HCT116 (cell line): ENCODE measurements at regions not wholly inside any gene's neighbourhood (a gene's known extent, or its start where the extent isn't known, plus 50 kb on each side); places are given as distances from the start of the nearest gene placed in this dataset.
"Not testable (repeated sequence)": the region's sequence is repeated elsewhere in the genome, so short reads cannot be mapped to it uniquely, and the experiment has no call there.

Experiments
- CTCF ChIP-seq, 3 experiments: fragments of 200-600 bp in 1 of 3; sonication (generic) in 1 of 3; IDR thresholded peaks in 2 of 3; conservative IDR thresholded peaks in 1 of 3; 2 replicates each; pipeline ENCODE4 v1.5.1; 2012 to 2017; ENCODE audit warnings: low read depth in 2 of 3, low read length in 2 of 3, antibody characterized with exemption in 1 of 3, borderline replicate concordance in 1 of 3, control low read depth in 1 of 3, mild to moderate bottlenecking in 1 of 3, mixed read lengths in 1 of 3, mixed run types in 1 of 3, moderate library complexity in 1 of 3; ENCODE audit not compliant: insufficient read depth in 1 of 3
- EGR1 ChIP-seq: IDR thresholded peaks from 2 replicates; pipeline ENCODE4 v1.6.1; 2012; ENCODE audit warnings: low read depth
- EZH2 ChIP-seq: fragments of 200-600 bp; sonication (generic); IDR thresholded peaks from 2 replicates; pipeline ENCODE4 v1.6.1; 2017; ENCODE audit warnings: antibody characterized with exemption, mixed run types
- MAX ChIP-seq: IDR thresholded peaks from 2 replicates; pipeline ENCODE4 v1.6.1; 2012
- POLR2A ChIP-seq: IDR thresholded peaks from 2 replicates; pipeline ENCODE4 v1.7.0; 2011; ENCODE audit warnings: borderline replicate concordance; ENCODE audit not compliant: insufficient read depth, insufficient read length; ENCODE audit errors: extremely low read depth

- TF ChIP-seq CTCF (IDR thresholded peaks at IDR 0.05 in 2 of 3, conservative IDR thresholded peaks at IDR 0.05 in 1 of 3; ENCODE audit: borderline replicate concordance in 1 of 3, insufficient read depth in 1 of 3, low read depth in 2 of 3, low read length in 2 of 3); EZH2; EGR1; POLR2A; MAX: not testable (repeated sequence)
Observed at GRCh38 chr7:73218802-73219201, 89.8 kb downstream of the NSUN5 start.
